HCT116 (cell line): ENCODE measurements at regions not wholly inside any gene's neighbourhood (a gene's known extent, or its start where the extent isn't known, plus 50 kb on each side); places are given as distances from the start of the nearest gene placed in this dataset.

Experiments
- ATAC-seq: fragments of 200-7000 bp; cut with Tn5 transposase; 2 replicates; pipeline ENCODE4 v1.9.1; 2020; ENCODE audit warnings: mild to moderate bottlenecking, moderate library complexity
- BruUV-seq: library from RNA; stranded (reverse); fragments of 400-500 nt; replicated peaks from 2 replicates; lab custom pipeline; 2021; lab: Mats Ljungman, UMichigan
- CTCF ChIA-PET: fragments of 300-600 bp; sonication (Branson Sonifier 250); formaldehyde crosslinking; loops from one replicate; lab custom pipeline; 2021; ENCODE audit warnings: antibody characterized with exemption; lab: Charles Lee
- POLR2A ChIA-PET: fragments of 300-600, 350-600 bp; sonication (Branson Sonifier 250); formaldehyde crosslinking; loops from one replicate; lab custom pipeline; 2021; ENCODE audit warnings: antibody characterized with exemption; lab: Charles Lee
- RAD21 ChIA-PET, 2 experiments: fragments of 300-600 bp; sonication (Branson Sonifier 250); formaldehyde crosslinking; loops; one replicate each; lab custom pipeline; 2023; ENCODE audit warnings: low total read pairs in 2 of 2; ENCODE audit not compliant: uncharacterized antibody in 2 of 2, unreplicated experiment in 2 of 2, low non-redundant PET in 1 of 2; lab: Charles Lee
- DNase-seq: peaks from one replicate; pipeline ENCODE4 v3.0.0-alpha.2; 2010; ENCODE audit warnings: low read depth, low spot score
- H2AFZ ChIP-seq: fragments of 200-600 bp; shearing (Covaris generic), sonication (generic); 2 replicates; pipeline ENCODE4 v1.6.1; 2017; ENCODE audit warnings: low read depth, mixed run types, mixed read lengths, antibody characterized with exemption, low read length; ENCODE audit not compliant: poor library complexity, severe bottlenecking
- H3K27ac ChIP-seq: 2 replicates; pipeline ENCODE4 v1.5.1; 2012; ENCODE audit warnings: low read depth, low read length
- H3K27me3 ChIP-seq: fragments of 200-600 bp; sonication (generic); 2 replicates; pipeline ENCODE4 v1.6.1; 2016; ENCODE audit warnings: mixed run types, low read length, mixed read lengths; ENCODE audit not compliant: insufficient read depth
- H3K36me3 ChIP-seq, 2 experiments: fragments of 200-500 bp in 1 of 2; fragments of 200-600 bp in 1 of 2; sonication (Bioruptor generic) in 1 of 2; sonication (generic) in 1 of 2; 2 replicates each; pipeline versions ENCODE4 v1.5.1 to v1.6.1; 2014 to 2016; ENCODE audit warnings: low read length in 2 of 2, inconsistent platforms in 1 of 2, mixed read lengths in 1 of 2, mixed run types in 1 of 2; ENCODE audit not compliant: insufficient read depth in 2 of 2, control insufficient read depth in 1 of 2
- H3K4me1 ChIP-seq, 2 experiments: fragments of 200-600 bp in 1 of 2; sonication (generic) in 1 of 2; 2 replicates each; pipeline versions ENCODE4 v1.5.1 to v1.6.1; 2012 to 2017; ENCODE audit warnings: low read length in 2 of 2, inconsistent platforms in 1 of 2, mild to moderate bottlenecking in 1 of 2, mixed read lengths in 1 of 2, mixed run types in 1 of 2, moderate library complexity in 1 of 2; ENCODE audit not compliant: insufficient read depth in 2 of 2, control insufficient read depth in 1 of 2
- H3K4me2 ChIP-seq: fragments of 200-600 bp; sonication (generic); 2 replicates; pipeline ENCODE4 v1.6.1; 2017; ENCODE audit warnings: mixed run types, low read length, mixed read lengths
- H3K4me3 ChIP-seq, 2 experiments: fragments of 200-600 bp in 1 of 2; sonication (generic) in 1 of 2; replicated peaks in 1 of 2; 2 replicates each; pipeline ENCODE4 v1.5.1; 2011 to 2016; ENCODE audit warnings: low read length in 2 of 2, control low read depth in 1 of 2, low read depth in 1 of 2, mild to moderate bottlenecking in 1 of 2, mixed read lengths in 1 of 2, mixed run types in 1 of 2
- H3K79me2 ChIP-seq: fragments of 200-600 bp; sonication (generic); 2 replicates; pipeline ENCODE4 v1.6.1; 2017; ENCODE audit warnings: mild to moderate bottlenecking, mixed run types, low read length, moderate library complexity, mixed read lengths; ENCODE audit not compliant: insufficient read depth
- H3K9ac ChIP-seq: fragments of 200-600 bp; sonication (generic); 2 replicates; pipeline ENCODE4 v1.6.1; 2016; ENCODE audit warnings: low read length, mixed read lengths
- H3K9me2 ChIP-seq: fragments of 200-600 bp; sonication (generic), shearing (Covaris generic); 2 replicates; pipeline ENCODE4 v1.6.1; 2017; ENCODE audit warnings: mixed run types, mild to moderate bottlenecking, moderate library complexity; ENCODE audit not compliant: insufficient read depth
- H3K9me3 ChIP-seq, 2 experiments: fragments of 200-500 bp in 1 of 2; fragments of 200-600 bp in 1 of 2; sonication (Bioruptor generic) in 1 of 2; sonication (generic) in 1 of 2; 2 replicates each; pipeline ENCODE4 v1.6.1; 2014 to 2017; ENCODE audit warnings: low read length in 2 of 2, mixed read lengths in 2 of 2, inconsistent platforms in 1 of 2, low read depth in 1 of 2, mild to moderate bottlenecking in 1 of 2, mixed run types in 1 of 2, moderate library complexity in 1 of 2; ENCODE audit not compliant: control insufficient read depth in 1 of 2, insufficient read depth in 1 of 2
- H4K20me1 ChIP-seq: fragments of 200-600 bp; sonication (generic), shearing (Covaris generic); 2 replicates; pipeline ENCODE4 v1.6.1; 2017; ENCODE audit warnings: mixed run types, mild to moderate bottlenecking, moderate library complexity; ENCODE audit not compliant: insufficient read depth
- CBX3 ChIP-seq: IDR thresholded peaks from 2 replicates; pipeline ENCODE4 v1.6.1; 2012; ENCODE audit warnings: low read depth
- CTCF ChIP-seq, 3 experiments: fragments of 200-600 bp in 1 of 3; sonication (generic) in 1 of 3; IDR thresholded peaks in 2 of 3; conservative IDR thresholded peaks in 1 of 3; 2 replicates each; pipeline ENCODE4 v1.5.1; 2012 to 2017; ENCODE audit warnings: low read depth in 2 of 3, low read length in 2 of 3, antibody characterized with exemption in 1 of 3, borderline replicate concordance in 1 of 3, control low read depth in 1 of 3, mild to moderate bottlenecking in 1 of 3, mixed read lengths in 1 of 3, mixed run types in 1 of 3, moderate library complexity in 1 of 3; ENCODE audit not compliant: insufficient read depth in 1 of 3
- EGR1 ChIP-seq: IDR thresholded peaks from 2 replicates; pipeline ENCODE4 v1.6.1; 2012; ENCODE audit warnings: low read depth
- ELF1 ChIP-seq: IDR thresholded peaks from 2 replicates; pipeline ENCODE4 v1.6.1; 2012; ENCODE audit warnings: low read depth, borderline replicate concordance
- EZH2 ChIP-seq: fragments of 200-600 bp; sonication (generic); IDR thresholded peaks from 2 replicates; pipeline ENCODE4 v1.6.1; 2017; ENCODE audit warnings: antibody characterized with exemption, mixed run types
- EZH2phosphoT487 ChIP-seq: fragments of 200-600 bp; IDR thresholded peaks from 2 replicates; pipeline ENCODE4 v1.6.1; 2018; ENCODE audit warnings: antibody characterized with exemption, borderline replicate concordance
- FOSL1 ChIP-seq: IDR thresholded peaks from 2 replicates; pipeline ENCODE4 v1.6.1; 2012; ENCODE audit warnings: low read depth
- JUND ChIP-seq: IDR thresholded peaks from 2 replicates; pipeline ENCODE4 v1.6.1; 2012
- POLR2A ChIP-seq: IDR thresholded peaks from 2 replicates; pipeline ENCODE4 v1.7.0; 2011; ENCODE audit warnings: borderline replicate concordance; ENCODE audit not compliant: insufficient read depth, insufficient read length; ENCODE audit errors: extremely low read depth
- POLR2AphosphoS5 ChIP-seq: IDR thresholded peaks from 2 replicates; pipeline ENCODE4 v1.6.1; 2011; ENCODE audit warnings: mild to moderate bottlenecking, low read depth, low read length, moderate library complexity
- RAD21 ChIP-seq: IDR thresholded peaks from 2 replicates; pipeline ENCODE4 v1.6.1; 2012; ENCODE audit warnings: low read depth, mild to moderate bottlenecking
- REST ChIP-seq: IDR thresholded peaks from 2 replicates; pipeline ENCODE4 v1.6.1; 2012; ENCODE audit warnings: low read depth
- SIN3A ChIP-seq: IDR thresholded peaks from 2 replicates; pipeline ENCODE4 v1.6.1; 2012; ENCODE audit warnings: low read depth
- SP1 ChIP-seq: IDR thresholded peaks from 2 replicates; pipeline ENCODE4 v1.6.1; 2012; ENCODE audit warnings: low read depth
- SRF ChIP-seq: IDR thresholded peaks from 2 replicates; pipeline ENCODE4 v1.6.1; 2012; ENCODE audit warnings: low read depth
- TCF7L2 ChIP-seq: IDR thresholded peaks from 2 replicates; pipeline ENCODE4 v1.7.0; 2011; ENCODE audit warnings: borderline replicate concordance, inconsistent platforms; ENCODE audit not compliant: insufficient read depth, insufficient read length; ENCODE audit errors: extremely low read depth
- YY1 ChIP-seq: IDR thresholded peaks from 2 replicates; pipeline ENCODE4 v1.6.1; 2011; ENCODE audit warnings: low read length, low read depth, moderate library complexity, mild to moderate bottlenecking; ENCODE audit not compliant: insufficient replicate concordance; ENCODE audit errors: extremely low read depth
- ZFX ChIP-seq: fragments of 450-650 bp; IDR thresholded peaks from 2 replicates; pipeline ENCODE4 v1.6.1; 2017
- ZNF274 ChIP-seq: fragments of 200-500 bp; sonication (Bioruptor generic); IDR thresholded peaks from 2 replicates; pipeline ENCODE4 v1.6.1; 2014; ENCODE audit warnings: mild to moderate bottlenecking, low read depth, low read length, inconsistent platforms
- intact Hi-C: fragments of 100-400 bp; cut with micrococcal nuclease; formaldehyde crosslinking; loops from 2 replicates; pipeline ENCODE4 v1.10.0; 2022

- TF ChIP-seq EZH2phosphoT487: no peak
- TF ChIP-seq ZFX: no peak
- no peak for TF ChIP-seq CBX3
- no peak for TF ChIP-seq SRF
- no peak for TF ChIP-seq REST
- TF ChIP-seq YY1: no peak
- TF ChIP-seq TCF7L2: no peak
- TF ChIP-seq FOSL1: no peak
- no peak for TF ChIP-seq ZNF274
- no peak for TF ChIP-seq ELF1
- no peak for TF ChIP-seq RAD21
- no peak for TF ChIP-seq EGR1
- TF ChIP-seq SP1: no peak
- TF ChIP-seq SIN3A: no peak
- no peak for TF ChIP-seq CTCF (IDR thresholded peaks at IDR 0.05 in 2 of 3, conservative IDR thresholded peaks at IDR 0.05 in 1 of 3; ENCODE audit: borderline replicate concordance in 1 of 3, insufficient read depth in 1 of 3, low read depth in 2 of 3, low read length in 2 of 3)
- TF ChIP-seq EZH2: no peak
- no peak for TF ChIP-seq POLR2A
- no peak for TF ChIP-seq JUND
- TF ChIP-seq POLR2AphosphoS5: no peak
- Histone ChIP-seq H3K4me1 (no peaks in the 10 kb centered on the region), H3K27me3 (no peaks in the 10 kb centered on the region), H3K9ac (no peak overlapping the region), H2AFZ (no peak overlapping the region), H3K4me2 (no peak overlapping the region), H3K9me3 (no peaks in the 10 kb centered on the region), H3K79me2 (no peaks in the 10 kb centered on the region), H3K27ac (no peak overlapping the region), H3K36me3 (no peaks in the 10 kb centered on the region), H4K20me1 (no peaks in the 10 kb centered on the region), H3K9me2 (no peaks in the 10 kb centered on the region), H3K4me3 (no peak overlapping the region)
- RAD21 ChIA-PET: no interaction called here
- intact Hi-C loops: no loop called here
- CTCF ChIA-PET: no interaction called here
- DNase-seq: no peak
- ATAC-seq: no peak
- no TSS peak for BruUV-seq
- POLR2A ChIA-PET: no interaction called here
Measured at GRCh38 chr20:8971669-8972316, 97.1 kb upstream of the PLCB4 start.
